ENCODE measurements at regions not wholly inside any gene's neighbourhood (a gene's known extent, or its start where the extent isn't known, plus 50 kb on each side); places are given as distances from the start of the nearest gene placed in this dataset.

- no peak for DNase-seq (ENCODE audit: low read depth in 1 of 2, low spot score in 1 of 2)
- in situ Hi-C loops (cut with HindIII; ENCODE audit: low pct_unique_long_range_greater_than_20kb, low sequenced_read_pairs), result no loop called here
- TF ChIP-seq JUND (IDR thresholded peaks at IDR 0.05; ENCODE audit: low read depth), result no peak
These were observed 552.0 kb downstream of the IRS1 start for GRCh38 chr2:226247289-226248275.

- no peak for DNase-seq (ENCODE audit: low read depth in 1 of 2, low spot score in 1 of 2)
- in situ Hi-C loops (cut with HindIII; ENCODE audit: low pct_unique_long_range_greater_than_20kb, low sequenced_read_pairs), result no loop called here
- no peak for TF ChIP-seq JUND (IDR thresholded peaks at IDR 0.05; ENCODE audit: low read depth)
These were observed 565.4 kb downstream of the IRS1 start for GRCh38 chr2:226234187-226234586.

DNA sequence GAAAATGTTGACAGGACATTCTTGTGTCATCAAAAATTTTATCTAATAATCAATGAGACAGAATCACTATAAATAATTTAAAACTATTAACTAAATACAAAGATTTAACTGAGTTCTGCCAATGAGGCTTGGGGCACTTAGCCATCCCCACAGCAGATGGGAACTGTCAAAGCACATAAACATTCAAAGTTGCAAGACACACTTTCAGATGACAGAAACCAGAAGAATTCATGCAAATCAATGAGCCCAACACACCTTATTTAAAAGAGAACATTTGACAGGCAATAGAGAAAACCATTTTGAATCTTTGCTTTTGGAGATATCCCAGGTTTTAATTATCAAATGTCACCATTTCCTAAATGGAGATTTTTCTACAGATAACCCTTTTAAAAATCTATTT, 566.2 kb downstream of the IRS1 start:
- no peak for TF ChIP-seq JUND (IDR thresholded peaks at IDR 0.05; ENCODE audit: low read depth)
- no peak for DNase-seq (ENCODE audit: low read depth in 1 of 2, low spot score in 1 of 2)
- in situ Hi-C loops (cut with HindIII; ENCODE audit: low pct_unique_long_range_greater_than_20kb, low sequenced_read_pairs), result no loop called here

DNA sequence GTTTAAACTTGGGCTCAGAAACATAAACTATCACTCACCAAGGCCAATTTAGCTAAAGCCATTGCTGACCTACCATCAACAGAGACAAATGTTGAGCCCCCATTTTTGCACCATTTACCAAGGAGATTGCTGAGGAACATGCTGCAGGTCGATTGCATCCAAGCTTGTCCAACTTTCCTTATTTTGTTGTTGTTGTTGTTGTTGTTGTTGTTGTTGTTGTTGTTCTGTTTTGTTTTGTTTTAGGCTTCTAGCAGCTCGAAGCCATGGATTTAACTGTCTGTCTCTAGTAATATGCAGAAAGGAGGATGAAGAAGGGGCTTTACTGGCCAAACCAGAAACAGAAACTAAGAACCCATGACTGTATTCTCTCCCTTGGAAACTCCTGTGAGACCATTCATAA, 571.5 kb downstream of the IRS1 start:
- in situ Hi-C loops (cut with HindIII; ENCODE audit: low pct_unique_long_range_greater_than_20kb, low sequenced_read_pairs), result no loop called here
- no peak for DNase-seq (ENCODE audit: low read depth in 1 of 2, low spot score in 1 of 2)
- TF ChIP-seq JUND (IDR thresholded peaks at IDR 0.05; ENCODE audit: low read depth), result no peak

DNA sequence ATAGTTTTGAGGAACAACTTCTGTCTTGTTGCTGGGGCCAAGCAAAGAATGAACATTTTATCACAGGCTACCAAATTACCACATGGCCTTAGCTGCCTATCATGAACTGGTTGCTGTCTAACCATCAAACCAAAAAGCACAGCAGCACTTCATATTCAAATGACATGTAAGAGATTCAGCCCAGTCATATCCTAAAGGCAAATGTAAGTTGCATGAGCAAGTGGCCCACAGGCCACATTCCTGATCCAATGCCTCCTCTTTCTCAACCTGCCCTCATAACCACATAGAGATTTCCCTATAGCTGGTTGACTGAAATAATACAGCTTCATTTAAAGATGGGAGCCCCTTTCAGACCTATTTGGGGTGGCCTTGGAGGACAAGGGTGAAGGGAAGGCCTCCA, 572.3 kb downstream of the IRS1 start:
- no peak for DNase-seq (ENCODE audit: low read depth in 1 of 2, low spot score in 1 of 2)
- no peak for TF ChIP-seq JUND (IDR thresholded peaks at IDR 0.05; ENCODE audit: low read depth)
- in situ Hi-C loops (cut with HindIII; ENCODE audit: low pct_unique_long_range_greater_than_20kb, low sequenced_read_pairs), result no loop called here

DNA sequence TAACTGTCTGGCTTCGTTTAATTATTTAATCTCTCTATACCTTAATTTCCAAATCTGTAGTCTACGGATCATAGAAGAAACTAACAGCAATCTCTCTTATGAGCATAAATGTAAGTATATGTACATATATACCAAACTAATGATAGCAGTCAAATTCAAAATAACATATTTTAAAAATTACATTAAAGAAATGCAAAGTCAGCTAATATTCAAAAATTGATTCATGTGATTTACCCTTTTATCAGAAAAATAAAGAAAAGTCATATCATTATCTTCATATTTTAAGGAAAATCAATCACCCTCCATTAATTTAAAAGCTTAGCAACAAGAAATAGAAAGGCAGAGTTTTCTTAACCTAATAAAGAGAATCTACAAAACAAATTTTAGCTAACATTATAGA, 575.9 kb downstream of the IRS1 start:
- TF ChIP-seq JUND (IDR thresholded peaks at IDR 0.05; ENCODE audit: low read depth), result no peak
- in situ Hi-C loops (cut with HindIII; ENCODE audit: low pct_unique_long_range_greater_than_20kb, low sequenced_read_pairs), result no loop called here
- no peak for DNase-seq (ENCODE audit: low read depth in 1 of 2, low spot score in 1 of 2)

GRCh38 chr2:226220511-226220910, 579.1 kb downstream of the IRS1 start:
- no peak for TF ChIP-seq JUND (IDR thresholded peaks at IDR 0.05; ENCODE audit: low read depth)
- DNase-seq (ENCODE audit: low read depth in 1 of 2, low spot score in 1 of 2), result no peak
- in situ Hi-C loops (cut with HindIII; ENCODE audit: low pct_unique_long_range_greater_than_20kb, low sequenced_read_pairs), result no loop called here

DNA sequence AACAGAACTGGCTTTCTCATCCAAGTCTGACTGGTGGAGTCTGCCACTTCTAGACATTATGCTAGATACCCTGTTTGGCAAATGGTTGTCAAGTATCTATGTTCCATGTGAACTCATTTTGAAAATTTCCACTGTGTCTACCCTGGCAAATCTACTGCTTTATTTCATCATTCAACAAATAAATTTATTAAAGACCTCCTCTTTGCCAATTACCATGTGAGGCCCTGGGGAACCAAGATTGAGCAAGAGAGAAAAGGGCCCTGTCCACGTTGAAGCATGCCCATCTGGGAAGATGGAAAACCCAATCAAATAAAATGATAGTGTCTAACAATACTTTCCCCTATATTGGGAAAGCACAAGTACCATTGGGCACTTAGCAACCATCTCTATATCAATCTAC, 582.4 kb downstream of the IRS1 start:
- no peak for DNase-seq (ENCODE audit: low read depth in 1 of 2, low spot score in 1 of 2)
- in situ Hi-C loops (cut with HindIII; ENCODE audit: low pct_unique_long_range_greater_than_20kb, low sequenced_read_pairs), result no loop called here
- no peak for TF ChIP-seq JUND (IDR thresholded peaks at IDR 0.05; ENCODE audit: low read depth)

- DNase-seq (ENCODE audit: low read depth in 1 of 2, low spot score in 1 of 2), result no peak
- in situ Hi-C loops (cut with HindIII; ENCODE audit: low pct_unique_long_range_greater_than_20kb, low sequenced_read_pairs), result no loop called here
- TF ChIP-seq JUND (IDR thresholded peaks at IDR 0.05; ENCODE audit: low read depth), result no peak
These were observed 583.0 kb downstream of the IRS1 start for GRCh38 chr2:226216575-226216974.

GRCh38 chr2:226215902-226216503, 583.6 kb downstream of the IRS1 start:
- peak in 1 of 2 experiments; percentile 79 for DNase-seq (ENCODE audit: low read depth in 1 of 2, low spot score in 1 of 2)
- no peak for TF ChIP-seq JUND (IDR thresholded peaks at IDR 0.05; ENCODE audit: low read depth)
- in situ Hi-C loops (cut with HindIII; ENCODE audit: low pct_unique_long_range_greater_than_20kb, low sequenced_read_pairs), result no loop called here

DNA sequence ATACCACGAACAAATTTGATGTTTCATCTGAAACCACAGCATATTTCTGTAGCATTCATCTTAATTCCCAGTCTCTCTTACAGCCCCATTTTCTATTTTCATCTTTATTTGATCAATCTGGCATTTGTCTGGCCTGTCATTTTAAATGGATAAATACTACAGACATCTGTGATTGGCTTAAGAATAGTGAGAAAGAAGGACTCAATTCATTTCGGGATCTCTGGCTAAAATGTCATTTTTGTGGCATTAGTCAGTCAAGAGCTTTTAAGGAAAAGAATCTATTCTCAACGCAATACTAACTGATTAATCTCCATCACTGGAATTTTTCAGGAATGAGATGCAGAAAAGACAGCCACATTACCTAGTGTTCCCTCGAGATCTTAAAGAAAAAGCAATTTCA, 585.9 kb downstream of the IRS1 start:
- DNase-seq (ENCODE audit: low read depth in 1 of 2, low spot score in 1 of 2), result no peak
- in situ Hi-C loops (cut with HindIII; ENCODE audit: low pct_unique_long_range_greater_than_20kb, low sequenced_read_pairs), result no loop called here
- TF ChIP-seq JUND (IDR thresholded peaks at IDR 0.05; ENCODE audit: low read depth), result no peak

DNA sequence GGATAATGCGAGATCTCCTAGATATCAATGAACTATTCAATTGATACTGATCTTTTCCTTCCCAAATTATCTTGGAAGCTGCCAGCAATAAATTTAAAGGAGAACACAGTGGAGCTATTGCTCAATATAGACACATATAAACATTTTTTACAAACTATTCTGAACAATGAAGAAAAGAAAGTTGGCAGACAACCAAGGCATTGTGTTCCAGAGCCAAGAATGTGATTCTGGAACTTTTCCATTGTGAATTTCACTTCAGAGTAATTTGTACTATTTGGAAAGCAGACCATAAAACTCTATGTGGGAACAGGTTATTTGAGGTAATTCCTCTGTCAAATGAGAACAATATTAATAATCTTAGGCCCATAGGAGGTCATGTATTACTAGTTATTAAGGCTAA, 588.2 kb downstream of the IRS1 start:
- peak in 1 of 2 experiments; percentile 39 for DNase-seq (ENCODE audit: low read depth in 1 of 2, low spot score in 1 of 2)
- in situ Hi-C loops (cut with HindIII; ENCODE audit: low pct_unique_long_range_greater_than_20kb, low sequenced_read_pairs), result no loop called here
- no peak for TF ChIP-seq JUND (IDR thresholded peaks at IDR 0.05; ENCODE audit: low read depth)

GRCh38 chr2:226208726-226209125, 590.9 kb downstream of the IRS1 start:
- no peak for DNase-seq (ENCODE audit: low read depth in 1 of 2, low spot score in 1 of 2)
- no peak for TF ChIP-seq JUND (IDR thresholded peaks at IDR 0.05; ENCODE audit: low read depth)
- in situ Hi-C loops (cut with HindIII; ENCODE audit: low pct_unique_long_range_greater_than_20kb, low sequenced_read_pairs), result no loop called here

Data from T47D (cell line).